Thoracic aorta (tissue), 2 donors: ENCODE measurements at regions not wholly inside any gene's neighbourhood (a gene's known extent, or its start where the extent isn't known, plus 50 kb on each side); places are given as distances from the start of the nearest gene placed in this dataset.
"Not testable (repeated sequence)": the region's sequence is repeated elsewhere in the genome, so short reads cannot be mapped to it uniquely, and the experiment has no call there.

Experiments
- ATAC-seq: fragments of 150-250 bp; one replicate; pipeline ENCODE4 v1.8.0; 2017; ENCODE audit warnings: low read depth; ENCODE audit not compliant: insufficient number of reproducible peaks, low FRiP score
- DNase-seq: peaks from one replicate; pipeline ENCODE4 v3.0.0-alpha.2; 2020; ENCODE audit warnings: low spot score
- H3K27ac ChIP-seq, 2 donors: fragments of 200-600 bp; sonication (generic); 1 replicate in 1 of 2; 2 replicates in 1 of 2; pipeline ENCODE4 v1.5.1; 2016; ENCODE audit warnings: mild to moderate bottlenecking in 2 of 2, moderate library complexity in 2 of 2
- H3K27me3 ChIP-seq: fragments of 200-600 bp; sonication (generic); replicated peaks from 2 replicates; pipeline ENCODE4 v1.6.0; 2016; ENCODE audit warnings: mild to moderate bottlenecking; ENCODE audit not compliant: insufficient read depth
- H3K36me3 ChIP-seq: fragments of 200-600 bp; sonication (generic); one replicate; pipeline ENCODE4 v1.5.1; 2016
- H3K4me1 ChIP-seq, 2 donors: fragments of 200-600 bp; sonication (generic); 1 replicate in 1 of 2; 2 replicates in 1 of 2; pipeline versions ENCODE4 v1.5.1 to v1.6.0; 2016; ENCODE audit warnings: low read depth in 2 of 2, mild to moderate bottlenecking in 1 of 2; ENCODE audit not compliant: control insufficient read depth in 1 of 2
- H3K4me3 ChIP-seq: fragments of 200-600 bp; sonication (generic); 2 replicates; pipeline ENCODE4 v1.5.1; 2016; ENCODE audit warnings: mild to moderate bottlenecking
- H3K9me3 ChIP-seq: fragments of 200-600 bp; sonication (generic); 2 replicates; pipeline ENCODE4 v1.5.1; 2016
- CTCF ChIP-seq: fragments of 200-600 bp; sonication (generic); IDR thresholded peaks from one replicate; pipeline ENCODE4 v1.5.1; 2019; ENCODE audit warnings: antibody characterized with exemption

- no peaks in the 10 kb centered on the region for H3K27me3 ChIP-seq
- no peak overlapping the region for H3K4me3 ChIP-seq
- peaks cover 13 to 60% of the 10 kb centered on the region in 2 donors for H3K4me1 ChIP-seq
- H3K36me3 ChIP-seq: no peaks in the 10 kb centered on the region
- no peak for ATAC-seq
- TF ChIP-seq CTCF: no peak
- DNase-seq: no peak
- no peaks in the 10 kb centered on the region for H3K9me3 ChIP-seq
- H3K27ac ChIP-seq: peak overlapping the region; percentile 14 to 38
Observed at GRCh38 chr3:177350121-177350520, 152.8 kb upstream of the TBL1XR1 start.

DNA sequence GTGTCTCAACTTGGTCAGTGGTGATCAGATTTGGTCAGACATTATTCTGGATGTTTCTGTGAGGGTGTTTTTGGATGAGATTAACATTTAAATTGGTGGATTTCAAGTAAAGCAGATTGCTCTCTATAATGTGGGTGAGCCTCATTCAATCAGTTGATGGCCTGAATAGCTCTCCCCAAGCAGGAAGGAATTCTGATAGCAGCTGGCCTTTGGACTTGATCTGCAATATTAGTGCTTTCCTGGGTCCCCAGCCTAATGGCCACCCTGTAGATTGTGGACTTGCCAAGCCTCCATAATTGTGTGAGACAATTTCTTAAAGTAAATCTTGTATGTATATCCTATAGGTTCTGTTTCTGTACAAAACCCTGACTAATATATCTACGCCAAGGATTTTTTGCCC, 153.9 kb upstream of the TBL1XR1 start:
- ATAC-seq: no peak
- no peaks in the 10 kb centered on the region for H3K27me3 ChIP-seq
- H3K9me3 ChIP-seq: no peaks in the 10 kb centered on the region
- no peaks in the 10 kb centered on the region for H3K36me3 ChIP-seq
- peaks cover 5 to 52% of the 10 kb centered on the region in 2 donors for H3K4me1 ChIP-seq
- H3K4me3 ChIP-seq: no peak overlapping the region
- no peak for TF ChIP-seq CTCF
- H3K27ac ChIP-seq: no peak overlapping the region
- no peak for DNase-seq

GRCh38 chr3:177351757-177352158, 154.5 kb upstream of the TBL1XR1 start:
- Histone ChIP-seq H3K27me3 (no peaks in the 10 kb centered on the region), H3K27ac (no peak overlapping the region), H3K36me3 (no peaks in the 10 kb centered on the region), H3K4me3 (no peak overlapping the region), H3K9me3 (no peaks in the 10 kb centered on the region), H3K4me1 (peaks cover 8 to 53% of the 10 kb centered on the region in 2 donors)
- ATAC-seq (no peak), DNase-seq (no peak)
- no peak for TF ChIP-seq CTCF

DNA sequence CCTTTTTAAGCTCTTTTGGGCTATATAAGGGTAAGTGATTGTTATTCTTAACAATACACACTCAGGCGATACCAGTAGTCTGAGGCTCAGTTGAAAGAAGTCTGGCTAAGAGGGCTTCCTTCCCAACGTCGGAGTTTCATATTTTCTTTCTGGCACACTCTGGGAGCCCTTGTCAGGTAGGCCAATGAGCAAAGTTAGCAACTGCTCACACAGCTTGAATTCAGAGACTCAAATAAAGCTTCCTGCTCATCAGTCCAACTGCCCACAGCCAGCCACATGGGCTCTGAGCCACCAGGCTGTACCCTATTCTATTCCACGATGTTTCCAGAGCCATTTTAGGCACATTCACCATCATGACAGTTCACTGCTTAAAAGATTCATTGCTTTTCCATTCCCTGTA, 155.1 kb upstream of the TBL1XR1 start:
- peaks cover 12 to 55% of the 10 kb centered on the region in 2 donors for H3K4me1 ChIP-seq
- H3K4me3 ChIP-seq: no peak overlapping the region
- no peak for DNase-seq
- no peak for TF ChIP-seq CTCF
- no peaks in the 10 kb centered on the region for H3K36me3 ChIP-seq
- no peaks in the 10 kb centered on the region for H3K27me3 ChIP-seq
- no peak for ATAC-seq
- no peaks in the 10 kb centered on the region for H3K9me3 ChIP-seq
- peak overlapping the region in 1 of 2 donors; percentile 49 for H3K27ac ChIP-seq

DNA sequence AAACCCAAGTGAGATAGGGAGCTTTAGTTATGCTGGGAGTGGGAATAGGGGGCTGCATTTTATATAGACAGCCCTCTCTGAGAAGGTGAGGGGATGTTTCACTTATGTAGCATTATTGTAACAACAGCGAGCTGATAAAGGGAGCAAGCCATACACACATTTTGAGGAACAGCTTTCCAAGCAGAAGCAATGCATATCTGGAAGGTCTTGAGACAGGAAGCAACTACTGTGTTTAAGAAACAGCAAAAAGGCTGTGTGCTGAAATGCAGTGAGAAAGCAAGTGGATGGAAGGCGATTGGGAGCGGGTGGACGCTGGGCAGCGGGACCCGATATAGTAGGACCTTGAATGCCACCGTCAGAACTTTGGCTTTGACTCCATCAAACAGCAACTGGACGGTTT, 155.9 kb upstream of the TBL1XR1 start:
- Histone ChIP-seq H3K4me3 (no peak overlapping the region), H3K27ac (no peak overlapping the region), H3K27me3 (no peaks in the 10 kb centered on the region), H3K4me1 (peaks cover 17 to 55% of the 10 kb centered on the region in 2 donors), H3K36me3 (no peaks in the 10 kb centered on the region), H3K9me3 (no peaks in the 10 kb centered on the region)
- no peak for ATAC-seq
- no peak for DNase-seq
- no peak for TF ChIP-seq CTCF

DNA sequence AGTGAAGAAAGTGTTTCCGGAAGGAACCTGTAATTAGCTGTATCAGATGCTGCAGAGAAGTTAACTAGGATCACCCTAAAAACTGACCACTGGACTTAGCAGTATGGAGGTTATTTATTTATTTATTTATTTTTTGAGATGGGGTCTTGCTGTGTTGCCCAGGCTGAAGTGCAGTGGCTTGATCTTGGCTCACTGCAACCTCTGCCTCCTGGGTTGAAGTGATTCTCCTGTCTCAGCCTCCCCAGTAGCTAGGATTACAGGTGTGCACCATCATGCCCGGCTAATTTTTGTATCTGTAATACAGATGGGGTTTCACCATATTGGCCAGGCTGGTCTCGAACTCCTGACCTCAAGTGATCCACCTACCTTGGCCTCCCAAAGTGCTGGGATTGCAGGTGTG, 156.6 kb upstream of the TBL1XR1 start:
- H3K9me3 ChIP-seq, H3K4me3 ChIP-seq, H3K27me3 ChIP-seq, H3K27ac ChIP-seq, H3K36me3 ChIP-seq, DNase-seq, ATAC-seq: not testable (repeated sequence)
- H3K4me1 ChIP-seq: peaks cover 20 to 57% of the 10 kb centered on the region in 2 donors
